CD4-positive, alpha-beta T cell treated with Interleukin-2 at 100 ng/mL for 4 hours (primary cell): ENCODE measurements at regions not wholly inside any gene's neighbourhood (a gene's known extent, or its start where the extent isn't known, plus 50 kb on each side); places are given as distances from the start of the nearest gene placed in this dataset.
"Not testable (repeated sequence)": the region's sequence is repeated elsewhere in the genome, so short reads cannot be mapped to it uniquely, and the experiment has no call there.

ENCODE experiments used
- DNase-seq: peaks from one replicate; pipeline ENCODE4 v3.0.0-alpha.2; 2020; ENCODE audit warnings: low spot score

DNA sequence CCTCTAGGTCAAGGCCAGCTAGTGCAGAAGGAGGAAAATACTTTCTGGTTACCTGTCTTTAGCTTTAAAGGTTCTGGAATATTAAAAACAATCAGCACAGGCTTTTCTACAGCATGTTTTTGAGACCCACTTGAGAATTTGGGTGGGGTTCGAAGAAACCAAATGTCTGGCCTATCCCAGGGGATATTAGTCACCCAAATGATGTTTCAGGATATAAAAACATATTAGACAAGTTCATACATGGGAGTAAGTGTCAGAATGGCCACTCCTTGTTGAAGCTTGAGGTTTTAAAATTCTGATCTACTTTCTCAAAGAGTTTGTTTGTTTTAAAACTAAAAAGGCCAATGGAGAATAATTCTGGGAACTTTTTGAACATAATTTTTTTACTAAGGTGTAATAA, 158.6 kb upstream of the DLX2 start:
- DNase-seq = no peak

DNA sequence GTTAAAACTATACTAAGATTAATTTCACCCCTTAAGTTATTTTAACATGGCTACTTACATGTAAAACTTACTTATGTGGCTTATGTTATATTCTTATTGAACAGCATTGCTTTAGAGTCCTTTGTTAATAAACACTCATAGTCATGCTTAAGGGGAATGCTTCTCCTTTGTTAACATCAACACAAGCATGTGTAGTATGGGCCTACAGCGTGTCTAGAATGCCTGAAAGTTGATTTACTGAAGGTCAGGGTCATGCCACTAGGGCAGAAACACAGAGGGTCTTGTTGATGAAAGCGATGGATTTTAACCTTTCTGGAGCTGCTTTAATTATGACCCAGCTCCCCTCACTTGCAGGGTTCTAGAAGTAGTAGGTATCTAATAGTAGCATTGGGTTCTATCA, 159.8 kb upstream of the DLX2 start:
- no peak for DNase-seq

DNA sequence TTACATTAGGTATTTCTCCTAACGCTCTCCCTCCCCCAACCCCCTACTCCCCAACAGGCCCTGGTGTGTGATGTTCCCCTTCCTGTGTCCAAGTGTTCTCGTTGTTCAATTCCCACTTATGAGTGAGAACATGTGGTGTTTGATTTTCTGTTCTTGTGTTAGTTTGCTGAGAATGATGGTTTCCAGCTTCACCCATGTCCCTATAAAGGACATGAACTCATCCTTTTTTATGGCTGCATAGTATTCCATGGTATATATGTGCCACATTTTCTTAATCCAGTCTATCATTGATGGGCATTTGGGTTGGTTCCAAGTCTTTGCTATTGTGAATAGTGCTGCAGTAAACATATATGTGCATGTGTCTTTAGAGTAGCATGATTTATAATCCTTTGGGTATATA, 162.1 kb upstream of the DLX2 start:
- not testable (repeated sequence) for DNase-seq

DNA sequence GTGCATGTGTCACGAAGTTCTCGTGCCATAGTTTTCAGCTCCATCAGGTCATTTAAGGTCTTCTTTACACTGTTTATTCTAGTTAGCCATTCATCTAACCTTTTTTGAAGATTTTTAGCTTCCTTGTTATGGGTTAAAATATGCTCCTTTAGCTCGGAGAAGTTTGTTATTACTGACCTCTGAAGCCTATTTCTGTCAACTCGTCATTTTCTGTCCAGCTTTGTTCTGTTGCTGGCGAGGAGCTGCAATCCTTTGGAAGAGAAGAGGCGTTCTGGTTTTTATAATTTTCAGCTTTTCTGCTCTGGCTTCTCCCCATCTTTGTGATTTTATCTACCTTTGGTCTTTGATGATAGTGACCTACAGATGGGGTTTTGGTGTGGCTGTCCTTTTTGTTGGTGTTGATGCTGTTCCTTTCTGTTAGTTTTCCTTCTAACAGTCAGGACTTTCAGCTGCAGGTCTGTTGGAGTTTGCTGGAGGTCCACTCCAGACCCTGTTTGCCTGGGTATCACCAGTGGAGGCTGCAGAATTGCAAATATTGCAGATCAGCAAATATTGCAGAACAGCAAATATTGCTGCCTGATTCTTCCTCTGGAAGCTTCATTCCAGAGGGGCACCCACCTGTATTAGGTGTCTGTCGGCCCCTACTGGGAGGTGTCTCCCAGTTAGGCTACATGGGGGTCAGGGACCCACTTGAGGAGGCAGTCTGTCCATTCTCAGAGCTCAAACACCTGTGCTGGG, 157.7 kb upstream of the ITGA6 start:
- DNase-seq = not testable (repeated sequence)

DNA sequence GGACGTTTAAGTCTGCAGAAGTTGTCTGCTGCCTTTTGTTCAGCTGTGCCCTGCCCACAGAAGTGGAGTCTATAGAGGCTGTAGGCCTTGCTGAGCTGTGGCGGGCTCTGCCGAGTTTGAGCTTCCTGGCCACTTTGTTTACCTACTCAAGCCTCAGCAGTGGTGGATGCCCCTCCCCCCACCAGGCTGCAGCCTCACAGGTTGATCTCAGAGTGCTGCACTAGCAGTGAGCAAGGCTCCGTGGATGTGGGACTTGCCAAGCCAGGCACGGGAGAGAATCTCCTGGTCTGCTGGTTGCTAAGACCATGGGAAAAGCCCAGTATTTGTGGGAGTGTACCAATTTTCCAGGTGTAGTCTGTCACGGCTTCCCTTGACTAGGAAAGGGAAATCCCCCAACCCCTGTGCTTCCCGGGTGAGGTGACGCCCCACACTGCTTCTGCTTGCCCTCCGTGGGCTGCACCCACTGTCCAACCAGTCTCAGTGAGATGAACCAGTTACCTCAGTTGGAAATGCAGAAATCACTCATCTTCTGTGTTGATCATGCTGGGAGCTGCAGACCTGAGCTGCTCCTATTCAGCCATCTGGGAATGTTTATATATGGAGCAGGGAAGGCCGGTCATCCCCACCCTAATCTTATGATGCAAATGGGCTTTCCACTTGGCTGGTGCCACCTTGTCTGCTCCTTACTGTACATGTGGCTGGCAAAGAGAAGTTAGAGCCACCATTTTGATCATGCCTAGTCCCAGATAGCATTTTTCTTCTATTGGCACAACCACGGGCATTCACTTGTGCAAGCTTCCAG, 156.9 kb upstream of the ITGA6 start:
- DNase-seq = no peak

DNA sequence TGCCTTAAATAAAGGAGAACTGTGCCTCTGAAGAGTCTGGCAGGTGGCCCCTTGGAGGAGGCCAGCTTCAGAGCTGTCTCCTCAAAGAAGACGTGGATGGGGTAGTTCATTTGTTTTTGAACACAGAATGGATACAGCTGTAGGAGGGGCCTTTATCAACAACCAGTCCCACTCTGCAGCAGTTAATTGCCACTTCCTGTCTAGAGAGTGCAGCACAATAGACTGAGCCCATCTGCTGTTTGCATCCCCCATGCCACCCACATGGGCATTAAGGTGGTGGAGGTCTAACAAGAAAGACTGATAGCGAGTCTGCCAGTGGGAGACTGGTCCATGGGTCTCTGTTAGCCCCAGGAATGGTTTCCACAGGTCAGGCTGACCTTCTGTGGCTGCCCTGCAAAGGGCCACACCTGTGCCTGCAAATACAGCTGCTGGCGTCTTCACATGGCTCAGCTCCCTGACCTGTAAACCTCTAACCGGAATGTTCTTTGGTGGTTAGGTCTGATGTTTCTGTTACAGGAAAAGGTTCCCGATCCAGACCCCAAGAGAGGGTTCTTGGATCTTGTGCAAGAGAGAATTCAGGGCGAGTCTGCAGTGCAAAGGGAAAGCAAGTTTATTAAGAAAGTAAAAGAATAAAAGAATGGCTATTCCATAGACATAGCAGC, 153.3 kb upstream of the ITGA6 start:
- no peak for DNase-seq

DNA sequence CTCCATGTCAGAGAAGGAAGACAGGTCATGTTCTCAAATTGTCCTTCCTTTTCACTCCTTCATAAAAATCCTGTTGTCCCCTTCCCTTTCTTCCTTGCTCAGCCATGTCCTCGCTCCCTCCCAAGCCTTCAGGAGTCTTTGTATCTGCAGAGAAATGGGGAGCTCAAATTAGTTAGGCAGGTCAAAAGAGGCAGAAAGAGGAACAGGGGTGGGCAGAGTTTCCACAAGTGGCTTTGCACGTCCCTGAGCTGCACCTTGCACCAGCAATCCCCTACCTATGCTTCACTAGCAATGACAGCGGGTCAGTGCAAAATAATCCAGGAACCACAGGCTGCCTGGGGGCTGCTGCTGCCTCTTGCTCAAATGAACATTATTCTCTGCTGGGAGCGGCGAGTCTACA, 152.1 kb upstream of the ITGA6 start:
- DNase-seq = no peak

DNA sequence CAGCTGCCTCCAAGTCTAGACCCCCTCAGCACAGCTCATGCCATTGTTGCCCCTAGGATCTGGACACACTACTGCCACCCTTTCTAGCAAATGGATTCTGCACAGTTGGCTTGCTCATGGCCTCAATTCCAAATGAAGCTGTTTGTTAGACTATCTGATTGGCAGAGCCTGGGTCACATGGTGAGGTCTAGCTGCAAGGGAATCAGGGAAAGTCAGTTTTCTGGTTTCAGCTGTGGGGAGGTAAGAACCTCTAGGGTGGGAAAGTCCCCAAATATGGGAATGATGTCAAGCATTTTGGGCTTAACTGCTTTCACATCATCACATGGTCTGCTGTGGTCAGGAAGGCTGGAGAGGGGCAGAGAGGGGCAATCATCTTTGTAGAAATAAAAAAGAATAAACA, 150.4 kb upstream of the ITGA6 start:
- DNase-seq = no peak

DNA sequence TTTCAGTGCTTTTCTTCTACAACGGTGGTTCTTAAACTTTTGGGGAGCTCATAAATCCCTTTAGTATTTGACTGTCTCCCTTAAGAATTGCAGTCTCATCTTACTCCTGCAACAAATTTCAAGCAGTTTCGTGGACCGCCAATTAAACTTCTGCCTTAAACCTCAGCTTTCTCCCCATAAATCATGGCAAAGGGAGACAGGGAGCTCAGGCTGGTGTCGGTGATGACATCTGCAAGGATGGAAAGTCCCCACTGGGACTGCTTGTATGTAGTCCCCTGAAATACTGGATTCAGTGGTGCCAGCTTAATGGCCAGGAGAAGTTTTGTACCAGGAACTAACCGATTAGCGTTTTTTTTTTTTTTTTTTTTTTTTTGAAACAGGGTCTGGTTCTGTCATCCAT, 148.7 kb upstream of the ITGA6 start:
- DNase-seq = no peak

DNA sequence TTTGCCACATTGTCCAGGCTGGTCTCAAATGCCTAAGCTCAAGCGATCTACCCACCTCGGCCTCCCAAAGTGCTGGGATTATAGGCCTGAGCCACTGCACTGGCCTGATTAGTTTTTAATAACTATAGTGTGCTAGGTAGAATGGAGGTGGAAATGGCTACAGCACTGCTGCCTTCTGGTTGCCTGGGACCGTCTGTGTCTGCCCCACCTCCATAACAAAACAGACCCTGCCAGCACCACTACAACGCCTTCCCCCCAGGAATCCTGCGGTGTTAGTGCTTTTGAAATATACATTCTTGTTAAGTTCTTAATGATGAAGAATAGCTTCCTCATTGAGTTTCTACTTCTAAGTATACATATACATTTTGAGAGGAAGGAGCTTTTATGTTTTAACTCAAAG, 148.2 kb upstream of the ITGA6 start:
- DNase-seq = no peak

DNA sequence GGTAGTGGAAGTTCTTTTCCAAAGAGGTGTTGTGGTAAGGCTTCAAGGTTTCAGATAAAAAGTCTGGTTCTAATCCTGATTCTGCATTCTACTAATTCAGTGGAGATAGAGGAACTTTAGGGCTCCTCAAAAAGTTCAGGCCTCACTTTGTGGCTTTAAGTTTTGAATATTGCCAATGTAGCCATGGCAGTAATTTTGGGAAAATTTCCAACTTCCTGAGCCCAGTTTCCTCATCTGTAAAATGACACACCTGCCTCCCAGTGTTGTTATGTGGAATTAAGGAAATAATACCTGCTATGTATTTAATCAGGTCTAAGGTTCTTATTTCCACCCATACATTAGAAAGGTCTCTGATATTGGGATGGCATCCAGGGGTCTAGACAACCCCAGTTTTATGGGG, 147.6 kb upstream of the ITGA6 start:
- DNase-seq = no peak

DNA sequence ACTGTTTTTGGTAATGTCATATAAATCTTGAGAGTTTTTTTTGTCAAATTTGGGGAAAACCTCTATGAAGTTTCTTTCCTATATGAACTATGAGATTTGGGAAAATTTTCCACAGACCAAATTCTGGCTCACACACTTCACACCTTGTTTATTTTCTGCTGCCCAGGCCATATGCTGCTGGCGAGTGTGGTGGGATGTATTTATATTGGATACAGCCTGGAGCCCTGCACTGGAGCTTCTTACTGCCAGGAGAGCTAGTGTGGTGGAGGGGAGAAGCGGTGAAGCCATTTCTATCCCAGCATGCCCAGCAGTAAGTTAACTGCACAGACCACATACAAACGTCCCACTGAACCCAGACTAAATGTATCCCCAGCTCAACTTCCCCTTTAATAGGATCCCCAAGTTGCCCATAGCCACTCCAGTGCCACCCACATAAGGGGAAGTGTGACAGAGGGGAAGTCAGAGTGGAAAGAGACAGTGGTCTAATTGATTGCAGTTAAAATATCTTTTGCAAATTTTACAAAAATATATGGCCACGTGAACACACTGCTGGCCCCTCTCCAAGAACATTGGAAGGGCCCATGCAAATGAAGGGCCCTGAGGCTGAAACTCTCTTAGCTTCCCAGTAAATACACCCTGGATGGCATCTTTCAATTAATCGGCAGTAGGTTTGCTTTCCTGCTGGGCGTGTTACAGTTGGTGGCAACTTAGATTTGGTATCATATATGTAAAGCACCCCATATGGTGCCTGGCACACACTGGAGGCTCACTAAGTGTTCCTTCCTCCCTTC, 146.6 kb upstream of the ITGA6 start:
- DNase-seq = no peak

DNA sequence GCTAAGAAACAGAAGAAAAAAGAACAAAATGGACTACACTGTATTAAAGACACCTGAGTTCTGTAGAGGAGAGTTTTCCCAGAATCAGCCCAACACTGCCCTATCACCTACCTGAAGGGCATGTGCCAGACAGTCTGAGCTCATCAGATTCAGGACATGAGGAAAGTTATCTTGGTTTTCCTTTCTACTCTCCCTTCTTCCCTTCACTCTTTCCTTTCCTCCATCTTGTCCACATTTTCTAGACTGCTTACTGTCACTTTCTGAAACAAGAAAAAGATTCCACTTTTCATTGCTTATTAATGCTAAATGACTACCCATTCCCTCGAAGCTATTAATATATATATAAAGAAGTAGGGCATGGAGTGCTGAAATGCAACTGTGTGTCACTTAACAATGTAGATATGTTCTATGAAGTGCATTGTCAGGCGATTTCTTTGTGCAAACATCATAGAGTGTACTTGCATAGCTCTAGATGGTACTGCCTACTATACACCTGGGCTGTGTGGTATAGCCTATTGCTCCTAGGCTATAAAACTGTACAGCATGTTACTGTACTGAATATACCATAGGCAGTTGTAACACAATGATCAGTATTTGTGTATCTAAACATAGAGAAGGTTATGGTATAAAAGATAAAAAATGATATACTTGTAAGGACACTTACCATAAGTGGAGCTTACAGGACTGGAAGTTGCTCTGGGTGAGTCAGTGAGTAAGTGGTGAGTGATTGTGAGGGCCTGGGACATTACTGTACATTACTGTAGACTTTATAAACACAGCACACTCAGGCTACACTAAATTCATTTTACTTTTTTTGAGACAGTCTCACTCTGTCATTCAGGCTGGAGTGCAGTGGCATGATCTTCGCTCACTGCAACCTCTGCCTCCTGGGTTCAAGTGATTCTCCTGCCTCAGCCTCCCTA, 145.5 kb upstream of the ITGA6 start:
- no peak for DNase-seq

DNA sequence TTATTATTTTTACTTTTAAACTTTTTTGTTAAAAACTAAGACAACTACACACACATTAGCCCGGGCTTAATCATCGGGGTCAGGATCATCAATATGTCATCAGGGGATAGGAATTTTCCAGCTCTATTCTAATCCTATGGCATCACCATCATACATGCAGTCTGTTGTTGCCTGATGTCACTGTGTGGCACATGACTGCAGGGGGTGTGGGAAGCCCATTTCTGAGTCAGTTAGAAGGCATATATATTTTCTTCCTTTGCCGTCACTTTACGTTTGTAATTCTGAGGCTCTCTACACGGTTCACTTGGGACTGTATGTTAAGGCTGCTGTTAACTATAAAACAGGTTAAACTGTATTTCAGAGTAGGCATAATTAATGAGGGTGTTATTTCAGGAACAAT, 144.4 kb upstream of the ITGA6 start:
- no peak for DNase-seq

DNA sequence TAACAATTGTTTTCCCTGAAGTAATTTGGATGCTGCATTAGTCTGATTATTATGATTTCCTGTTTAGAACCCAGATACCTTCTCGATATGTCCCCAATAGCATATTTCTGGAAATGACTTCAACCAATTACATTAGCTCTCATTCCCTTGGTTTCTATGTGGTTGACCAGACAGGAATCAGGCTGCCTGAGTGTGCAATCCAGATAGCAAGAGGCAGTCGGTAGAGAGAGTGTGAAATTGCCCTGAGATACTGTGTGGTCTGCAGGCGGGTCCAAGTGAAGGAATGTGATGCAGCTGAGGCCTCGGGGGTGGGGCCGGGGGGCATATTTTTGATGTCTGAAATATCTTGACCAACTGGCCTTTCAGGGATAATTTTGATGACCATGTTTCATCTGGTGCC, 143.9 kb upstream of the ITGA6 start:
- no peak for DNase-seq

DNA sequence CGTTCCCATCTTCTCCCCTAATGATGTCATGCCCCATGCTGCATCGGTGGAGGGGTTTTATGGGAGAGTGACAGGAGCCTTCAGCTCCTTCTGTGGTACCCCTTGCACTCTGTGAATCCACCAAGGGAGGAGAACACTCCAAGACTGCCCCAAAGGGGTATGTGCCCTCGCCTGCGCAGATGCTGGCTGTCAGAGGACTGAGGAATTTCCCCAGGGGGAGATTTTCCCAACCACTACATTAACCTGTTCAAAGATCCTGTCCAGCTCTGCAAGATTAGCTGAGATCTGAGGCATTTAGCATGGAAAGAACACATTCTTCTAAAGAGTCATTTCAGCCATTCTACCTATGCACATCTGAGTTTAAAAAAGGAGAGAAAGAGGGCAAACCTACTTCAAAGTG, 143.2 kb upstream of the ITGA6 start:
- DNase-seq = no peak

DNA sequence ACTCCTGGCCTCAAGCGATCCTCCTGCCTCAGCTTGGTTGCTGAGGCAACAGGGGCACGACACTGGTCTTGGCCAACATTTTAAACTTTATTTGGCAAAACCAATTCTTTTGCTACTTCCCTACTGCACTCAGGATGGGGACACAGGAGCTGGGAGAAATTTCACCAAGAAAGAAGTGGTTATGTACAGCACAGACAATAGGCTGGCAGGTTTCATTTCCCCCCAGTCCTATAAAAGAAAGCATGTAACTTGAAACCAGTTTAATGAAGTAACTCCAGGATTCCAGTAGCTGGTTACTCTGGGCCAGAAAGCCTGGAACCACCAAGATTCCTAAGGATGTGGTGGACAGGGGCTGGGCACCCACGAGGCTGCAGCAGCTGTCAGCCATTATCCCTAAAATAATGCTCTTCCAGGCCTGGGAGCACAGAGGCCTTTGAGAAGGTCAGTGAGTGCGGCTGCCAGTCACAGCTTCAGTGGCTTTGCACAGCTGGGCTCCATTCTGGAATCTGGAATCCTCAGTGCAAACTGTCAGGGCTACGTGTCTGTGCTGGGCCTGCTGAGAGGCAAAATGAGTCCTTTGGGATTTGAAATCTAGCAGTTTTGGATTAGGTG, 142.3 kb upstream of the ITGA6 start:
- DNase-seq = no peak

DNA sequence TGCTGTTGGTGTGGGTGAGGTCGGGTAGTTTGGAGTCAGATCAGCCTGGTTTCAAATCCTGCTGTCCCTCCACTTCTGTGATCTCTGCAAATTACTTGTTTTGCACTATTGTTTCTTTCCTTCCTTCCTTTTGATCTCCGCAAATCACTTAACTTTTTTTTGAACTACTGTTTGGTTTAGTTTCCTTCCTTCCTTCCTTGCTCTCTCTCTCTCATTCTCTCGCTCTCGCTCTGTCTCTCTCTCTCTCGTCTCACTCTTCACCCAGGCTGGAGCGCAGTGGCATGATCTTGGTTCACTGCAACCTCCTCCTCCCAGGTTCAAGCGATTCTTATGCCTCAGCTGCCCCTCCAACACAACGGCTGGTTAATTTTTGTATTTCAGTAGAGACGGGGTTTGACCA, 141.6 kb upstream of the ITGA6 start:
- DNase-seq = no peak

DNA sequence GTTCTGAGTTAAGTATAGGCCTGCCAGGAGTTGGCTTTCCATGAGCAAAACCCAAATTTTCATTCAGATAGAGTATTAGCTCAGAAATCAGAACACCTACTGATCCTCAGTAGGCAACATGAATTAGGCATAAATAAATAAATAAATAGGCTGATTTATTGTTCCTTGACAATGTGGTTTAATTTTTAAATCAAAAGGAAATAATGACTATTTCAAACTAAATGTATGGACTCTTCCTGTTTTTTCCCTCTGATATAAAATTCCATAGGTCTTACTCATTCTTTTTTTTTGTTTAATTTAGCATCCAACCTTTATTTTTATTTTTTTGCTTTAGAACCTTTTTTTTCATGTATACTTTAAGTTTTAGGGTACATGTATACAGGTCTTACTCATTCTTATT, 140.2 kb upstream of the ITGA6 start:
- DNase-seq = no peak

DNA sequence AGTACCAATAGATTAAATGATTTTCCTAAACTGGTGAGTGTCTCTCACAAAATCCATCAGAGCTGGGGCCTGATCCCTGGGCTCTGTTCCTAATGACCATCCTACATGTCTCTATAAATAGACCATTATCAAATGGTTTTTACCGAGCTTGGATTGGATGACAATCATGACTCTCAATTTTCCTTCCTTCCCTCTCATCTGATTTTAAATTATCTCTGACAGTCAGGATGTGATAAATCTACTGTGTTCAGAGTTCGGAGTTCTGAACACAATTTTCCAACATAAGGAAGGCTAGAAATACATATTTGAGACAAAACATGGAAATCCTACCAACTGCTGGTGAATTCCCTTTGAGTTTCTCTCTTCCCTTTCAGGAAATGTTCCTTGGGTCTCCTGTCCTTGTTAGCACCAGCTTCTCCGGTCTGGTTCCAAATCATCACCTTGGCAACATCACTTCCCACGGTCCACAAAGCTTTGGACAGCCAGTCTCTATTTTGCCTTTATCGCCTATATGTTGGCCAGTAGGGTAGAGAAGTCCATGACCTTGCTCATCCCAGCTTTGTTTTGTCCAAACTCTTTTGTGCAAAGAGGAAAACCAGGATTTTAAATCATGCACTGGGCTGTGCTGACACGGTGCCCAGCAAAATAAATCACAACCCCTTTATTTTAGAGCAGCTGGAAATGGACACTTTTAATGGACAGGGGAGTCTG, 139.6 kb upstream of the ITGA6 start:
- no peak for DNase-seq
